ENCODE measurements at regions not wholly inside any gene's neighbourhood (a gene's known extent, or its start where the extent isn't known, plus 50 kb on each side); places are given as distances from the start of the nearest gene placed in this dataset.

DNA sequence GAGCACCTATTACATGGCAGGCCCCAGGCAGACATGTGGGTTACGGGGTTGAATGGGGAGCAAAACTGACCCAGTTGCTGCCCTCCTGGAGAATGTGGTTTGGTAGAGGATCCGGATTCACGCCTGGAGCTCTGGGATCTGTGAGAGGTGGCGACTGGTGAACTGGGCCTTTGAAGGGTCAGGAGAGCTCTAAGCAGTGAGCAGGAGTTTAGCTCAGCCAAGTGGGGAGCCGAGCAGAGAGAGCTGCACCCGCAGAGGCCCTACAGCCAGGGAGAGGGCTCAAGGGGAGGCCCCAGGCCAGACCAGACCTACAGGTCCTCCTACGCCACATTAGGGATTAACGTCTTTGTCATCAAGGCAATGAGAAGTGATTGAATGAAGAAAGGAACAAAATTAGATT, 179.8 kb upstream of the TLE3 start:
- no peaks in the 10 kb centered on the region for H3K79me2 ChIP-seq (ENCODE audit: insufficient read depth, low read length)
- no peak overlapping the region for H2AK5ac ChIP-seq (ENCODE audit: insufficient read length, low read length)
- H3K4me2 ChIP-seq (ENCODE audit: insufficient read depth, insufficient read length, low read length) = no peak overlapping the region
- H3K18ac ChIP-seq (ENCODE audit: insufficient read length, low read depth, low read length) = no peak overlapping the region
- H2BK5ac ChIP-seq (ENCODE audit: insufficient read length, low read length) = no peak overlapping the region
- no peak overlapping the region for H2BK15ac ChIP-seq (ENCODE audit: low read depth, low read length)
- H4K8ac ChIP-seq (replicated peaks; ENCODE audit: insufficient read length, low read depth, low read length) = no peak overlapping the region
- no peak overlapping the region for H3T11ph ChIP-seq (ENCODE audit: low read length)
- Mint-ChIP-seq H3K4me3 (no peak overlapping the region), H3K4me1 (peaks cover 7 to 11% of the 10 kb centered on the region in 2 experiments), H3K9me3 (no peaks in the 10 kb centered on the region), H3K27me3 (ENCODE audit: low read depth) (peaks cover 4% of the 10 kb centered on the region), H3K36me3 (ENCODE audit: insufficient read depth in 1 of 3, low read depth in 3 of 3) (no peaks in the 10 kb centered on the region), H3K27ac (peak overlapping the region in 2 of 3 experiments; percentile 56 to 67; a peak in 2 of 7 replicates)
- H3K9me3 ChIP-seq (ENCODE audit: control insufficient read depth, low read depth, low read length) = no peaks in the 10 kb centered on the region
- no peaks in the 10 kb centered on the region for H3K79me1 ChIP-seq (ENCODE audit: insufficient read depth, low read depth, low read length, poor library complexity, severe bottlenecking)
- H2AFZ ChIP-seq (ENCODE audit: low read length) = no peak overlapping the region
- H3K56ac ChIP-seq (ENCODE audit: insufficient read length, low read depth, low read length) = no peak overlapping the region
- H3K27me3 ChIP-seq (ENCODE audit: insufficient read depth, low read length) = no peaks in the 10 kb centered on the region
- peaks cover 5% of the 10 kb centered on the region for H3K23me2 ChIP-seq (ENCODE audit: insufficient read length, low read depth, low read length, poor library complexity, severe bottlenecking)
- H4K5ac ChIP-seq (ENCODE audit: insufficient read length, low read depth, low read length) = no peak overlapping the region
- WGBS (ENCODE audit: extremely low coverage, insufficient read length, low lambda C conversion rate) = no CpG with 5 or more reads among the region's 8 CpGs
- no peak overlapping the region for H2BK12ac ChIP-seq (ENCODE audit: insufficient read length, low read depth, low read length)
- no peaks in the 10 kb centered on the region for H3K4me1 ChIP-seq (ENCODE audit: insufficient read depth, low read length)
- H3K27ac ChIP-seq (ENCODE audit: insufficient read length, low read depth, low read length) = no peak overlapping the region
- TF ChIP-seq, protein P1, sequence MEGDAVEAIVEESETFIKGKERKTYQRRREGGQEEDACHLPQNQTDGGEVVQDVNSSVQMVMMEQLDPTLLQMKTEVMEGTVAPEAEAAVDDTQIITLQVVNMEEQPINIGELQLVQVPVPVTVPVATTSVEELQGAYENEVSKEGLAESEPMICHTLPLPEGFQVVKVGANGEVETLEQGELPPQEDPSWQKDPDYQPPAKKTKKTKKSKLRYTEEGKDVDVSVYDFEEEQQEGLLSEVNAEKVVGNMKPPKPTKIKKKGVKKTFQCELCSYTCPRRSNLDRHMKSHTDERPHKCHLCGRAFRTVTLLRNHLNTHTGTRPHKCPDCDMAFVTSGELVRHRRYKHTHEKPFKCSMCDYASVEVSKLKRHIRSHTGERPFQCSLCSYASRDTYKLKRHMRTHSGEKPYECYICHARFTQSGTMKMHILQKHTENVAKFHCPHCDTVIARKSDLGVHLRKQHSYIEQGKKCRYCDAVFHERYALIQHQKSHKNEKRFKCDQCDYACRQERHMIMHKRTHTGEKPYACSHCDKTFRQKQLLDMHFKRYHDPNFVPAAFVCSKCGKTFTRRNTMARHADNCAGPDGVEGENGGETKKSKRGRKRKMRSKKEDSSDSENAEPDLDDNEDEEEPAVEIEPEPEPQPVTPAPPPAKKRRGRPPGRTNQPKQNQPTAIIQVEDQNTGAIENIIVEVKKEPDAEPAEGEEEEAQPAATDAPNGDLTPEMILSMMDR (conservative IDR thresholded peaks at IDR 0.05) = no peak
- no peak overlapping the region for H2BK120ac ChIP-seq (ENCODE audit: low read depth, low read length, poor library complexity, severe bottlenecking)
- H4K20me1 ChIP-seq (ENCODE audit: control insufficient read depth, insufficient read depth, insufficient read length) = no peaks in the 10 kb centered on the region
- no peak overlapping the region for H3K14ac ChIP-seq (ENCODE audit: insufficient read depth, low read length)
- no peak overlapping the region for H4K91ac ChIP-seq (ENCODE audit: insufficient read length, low read depth, low read length)
- H3K4ac ChIP-seq (ENCODE audit: low read depth, low read length) = no peak overlapping the region
- DNase-seq = no peak
- H2BK20ac ChIP-seq (ENCODE audit: low read depth, low read length, poor library complexity, severe bottlenecking) = no peak overlapping the region
- H3K23ac ChIP-seq (ENCODE audit: insufficient read length, low read depth, low read length) = no peak overlapping the region
- no peak overlapping the region for H3K9ac ChIP-seq (ENCODE audit: extremely low read depth, insufficient read length, low read length)
